IMR-90 (cell line): ENCODE measurements at regions not wholly inside any gene's neighbourhood (a gene's known extent, or its start where the extent isn't known, plus 50 kb on each side); places are given as distances from the start of the nearest gene placed in this dataset.

Experiments used
- ATAC-seq: fragments of 200-7000 bp; cut with Tn5 transposase; 2 replicates; pipeline ENCODE4 v1.9.1; 2020; ENCODE audit warnings: low read depth, mild to moderate bottlenecking, moderate library complexity
- BruUV-seq: library from RNA; stranded (reverse); fragments of 400-500 nt; replicated peaks from 2 replicates; lab custom pipeline; 2021; lab: Mats Ljungman, UMichigan
- CTCF ChIA-PET: fragments of 300-600 bp; formaldehyde crosslinking; extraction: SDS; loops from one replicate; lab custom pipeline; 2021; ENCODE audit warnings: antibody characterized with exemption; lab: Yijun Ruan, JAX
- POLR2A ChIA-PET: fragments of 300-600 bp; sonication (Branson Sonifier 250); formaldehyde crosslinking; loops from one replicate; lab custom pipeline; 2022; ENCODE audit warnings: antibody characterized with exemption; ENCODE audit not compliant: unreplicated experiment; lab: Charles Lee
- DNase-seq: peaks from one replicate; pipeline ENCODE4 v3.0.0; 2013
- H2AFZ ChIP-seq: replicated peaks from 2 replicates; pipeline ENCODE3; 2013; ENCODE audit warnings: low read length, mild to moderate bottlenecking; ENCODE audit not compliant: poor library complexity
- H2AK5ac ChIP-seq: 2 replicates; pipeline ENCODE4 v1.6.1; 2013; ENCODE audit warnings: low read depth, low read length, inconsistent platforms
- H2AK9ac ChIP-seq: replicated peaks from 2 replicates; pipeline ENCODE3; 2013; ENCODE audit warnings: mild to moderate bottlenecking, low read depth, low read length, moderate library complexity; ENCODE audit not compliant: poor library complexity
- H2BK120ac ChIP-seq: 2 replicates; pipeline ENCODE4 v1.6.1; 2013; ENCODE audit warnings: low read depth, low read length, inconsistent platforms
- H2BK15ac ChIP-seq: 3 replicates; pipeline ENCODE4 v1.6.1; 2013; ENCODE audit warnings: low read depth, low read length, inconsistent platforms
- H2BK20ac ChIP-seq: 2 replicates; pipeline ENCODE4 v1.6.1; 2013; ENCODE audit warnings: low read depth, mild to moderate bottlenecking, inconsistent platforms, low read length, moderate library complexity
- H2BK5ac ChIP-seq: 2 replicates; pipeline ENCODE4 v1.6.1; 2013; ENCODE audit warnings: mild to moderate bottlenecking, low read depth, low read length, inconsistent platforms; ENCODE audit not compliant: poor library complexity, severe bottlenecking
- H3K14ac ChIP-seq: replicated peaks from 2 replicates; pipeline ENCODE4 v1.6.1; 2013; ENCODE audit warnings: low read depth, low read length, inconsistent platforms
- H3K18ac ChIP-seq: 2 replicates; pipeline ENCODE4 v1.6.1; 2013; ENCODE audit warnings: low read depth, low read length, control low read depth
- H3K23ac ChIP-seq: 2 replicates; pipeline ENCODE4 v1.6.1; 2013; ENCODE audit warnings: low read depth, low read length, inconsistent platforms
- H3K27ac ChIP-seq: 2 replicates; pipeline ENCODE4 v1.5.1; 2013; ENCODE audit warnings: mild to moderate bottlenecking, control low read depth, low read length; ENCODE audit not compliant: insufficient read depth
- H3K27me3 ChIP-seq: 2 replicates; pipeline ENCODE4 v1.6.1; 2013; ENCODE audit warnings: low read length; ENCODE audit not compliant: control insufficient read depth, insufficient read depth
- H3K36me3 ChIP-seq: 2 replicates; pipeline ENCODE4 v1.6.1; 2013; ENCODE audit warnings: low read length, mixed read lengths; ENCODE audit not compliant: control insufficient read depth, insufficient read depth
- H3K4ac ChIP-seq: 2 replicates; pipeline ENCODE4 v1.6.1; 2013; ENCODE audit warnings: low read depth, low read length, inconsistent platforms
- H3K4me1 ChIP-seq: 2 replicates; pipeline ENCODE4 v1.6.1; 2013; ENCODE audit warnings: low read length, mixed read lengths; ENCODE audit not compliant: control insufficient read depth, insufficient read depth
- H3K4me2 ChIP-seq: 2 replicates; pipeline ENCODE4 v1.6.1; 2013; ENCODE audit warnings: low read depth, mild to moderate bottlenecking, control low read depth, low read length, moderate library complexity
- H3K4me3 ChIP-seq: 2 replicates; pipeline ENCODE4 v1.5.1; 2013; ENCODE audit warnings: low read depth, mild to moderate bottlenecking, control low read depth, low read length, moderate library complexity; ENCODE audit not compliant: insufficient read depth
- H3K56ac ChIP-seq: 2 replicates; pipeline ENCODE4 v1.6.1; 2013; ENCODE audit warnings: low read length, inconsistent platforms; ENCODE audit not compliant: insufficient read depth; ENCODE audit errors: extremely low read depth
- H3K79me1 ChIP-seq, 2 experiments: 2 replicates each; pipeline ENCODE4 v1.6.1; 2013; ENCODE audit warnings: low read length in 2 of 2, inconsistent platforms in 1 of 2, low read depth in 1 of 2
- H3K9ac ChIP-seq: 2 replicates; pipeline ENCODE4 v1.6.1; 2013; ENCODE audit warnings: low read depth, low read length, control low read depth
- H3K9me1 ChIP-seq: 2 replicates; pipeline ENCODE4 v1.6.1; 2013; ENCODE audit warnings: low read length, inconsistent platforms; ENCODE audit not compliant: insufficient read depth
- H3K9me3 ChIP-seq: 2 replicates; pipeline ENCODE4 v1.6.1; 2013; ENCODE audit warnings: low read length; ENCODE audit not compliant: control insufficient read depth, insufficient read depth
- H4K20me1 ChIP-seq: 2 replicates; pipeline ENCODE4 v1.6.1; 2013; ENCODE audit warnings: low read length, inconsistent platforms; ENCODE audit not compliant: insufficient read depth
- H4K5ac ChIP-seq: 2 replicates; pipeline ENCODE4 v1.6.1; 2013; ENCODE audit warnings: mild to moderate bottlenecking, low read depth, low read length, control low read depth
- H4K8ac ChIP-seq, 2 experiments: 2 replicates each; pipeline ENCODE4 v1.6.1; 2013; ENCODE audit warnings: low read depth in 2 of 2, low read length in 2 of 2, control low read depth in 1 of 2, inconsistent platforms in 1 of 2
- H4K91ac ChIP-seq: 2 replicates; pipeline ENCODE4 v1.6.1; 2013; ENCODE audit warnings: low read depth, low read length, inconsistent platforms; ENCODE audit not compliant: insufficient read depth
- BHLHE40 ChIP-seq: fragments of 150-350 bp; IDR thresholded peaks from 2 replicates; pipeline ENCODE4 v1.6.1; 2016; ENCODE audit warnings: mild to moderate bottlenecking, low read depth, low read length
- CEBPB ChIP-seq: IDR thresholded peaks from 2 replicates; pipeline ENCODE4 v1.6.1; 2012; ENCODE audit warnings: low read depth, low read length, improper control_type of control experiment
- CHD1 ChIP-seq: IDR thresholded peaks from 2 replicates; pipeline ENCODE4 v1.6.1; 2012; ENCODE audit warnings: low read depth, low read length, improper control_type of control experiment
- MAFK ChIP-seq: IDR thresholded peaks from 2 replicates; pipeline ENCODE4 v1.6.1; 2012; ENCODE audit warnings: low read depth, low read length, improper control_type of control experiment
- MAZ ChIP-seq: IDR thresholded peaks from 2 replicates; pipeline ENCODE4 v1.6.1; 2012; ENCODE audit warnings: low read depth, mild to moderate bottlenecking, low read length, improper control_type of control experiment, moderate library complexity, borderline replicate concordance
- MXI1 ChIP-seq: IDR thresholded peaks from 2 replicates; pipeline ENCODE4 v1.6.1; 2012; ENCODE audit warnings: low read depth, mild to moderate bottlenecking, low read length, moderate library complexity, borderline replicate concordance
- NFE2L2 ChIP-seq: fragments of 150-350 bp; IDR thresholded peaks from 2 replicates; pipeline ENCODE4 v1.6.1; 2016; ENCODE audit warnings: low read depth, mild to moderate bottlenecking, low read length
- POLR2A ChIP-seq: IDR thresholded peaks from 2 replicates; pipeline ENCODE4 v1.6.1; 2012; ENCODE audit warnings: mild to moderate bottlenecking, low read depth, low read length
- RAD21 ChIP-seq: IDR thresholded peaks from 2 replicates; pipeline ENCODE4 v1.6.1; 2012; ENCODE audit warnings: low read length, improper control_type of control experiment
- RCOR1 ChIP-seq: IDR thresholded peaks from 2 replicates; pipeline ENCODE4 v1.6.1; 2012; ENCODE audit warnings: mild to moderate bottlenecking, low read length, improper control_type of control experiment; ENCODE audit not compliant: insufficient replicate concordance
- RFX5 ChIP-seq: IDR thresholded peaks from 2 replicates; pipeline ENCODE4 v1.8.0; 2012; ENCODE audit warnings: low read depth, mild to moderate bottlenecking, low read length, moderate library complexity
- SMC3 ChIP-seq: fragments of 150-350 bp; IDR thresholded peaks from 2 replicates; pipeline ENCODE4 v1.6.1; 2016; ENCODE audit warnings: low read depth, mild to moderate bottlenecking, antibody characterized with exemption, low read length, moderate library complexity
- WGBS, 2 experiments: methylation state at CpG; one replicate each; pipeline versions ENCODE4 v1.1.5 to v1.1.7; 2013; ENCODE audit warnings: missing lambda C conversion rate in 2 of 2; ENCODE audit not compliant: insufficient read length in 1 of 2; ENCODE audit errors: extremely low coverage in 2 of 2; 5-methylcytosine and 5-hydroxymethylcytosine counted together
- dilution Hi-C: fragments of 300-500 bp; cut with HindIII; formaldehyde crosslinking; loops from one replicate; pipeline ENCODE4 v1.14.3; 2018; ENCODE audit warnings: low sequenced_read_pairs; ENCODE audit not compliant: unreplicated experiment
- in situ Hi-C: fragments of 300-500 bp; cut with MboI; formaldehyde crosslinking; loops from 3 replicates; pipeline ENCODE4 v1.14.3; 2019; ENCODE audit warnings: low sequenced_read_pairs, inconsistent platforms, mixed read lengths
- intact Hi-C: fragments of 100-400 bp; cut with micrococcal nuclease; formaldehyde crosslinking; loops from 2 replicates; pipeline ENCODE4 v1.10.0; 2022
- TF ChIP-seq, protein P1 (sequence below): conservative IDR thresholded peaks from 2 replicates; pipeline ENCODE4 v1.5.1; 2012; ENCODE audit warnings: mild to moderate bottlenecking, low read depth, low read length, improper control_type of control experiment
- TF ChIP-seq, protein P2 (sequence below): fragments of 150-350 bp; IDR thresholded peaks from 2 replicates; pipeline ENCODE4 v1.6.1; 2016; ENCODE audit warnings: low read depth, mild to moderate bottlenecking, low read length, moderate library complexity, borderline replicate concordance
- TF ChIP-seq, protein P3 (sequence below): fragments of 150-350 bp; IDR thresholded peaks from 2 replicates; pipeline ENCODE4 v1.6.1; 2017; ENCODE audit warnings: mild to moderate bottlenecking, antibody characterized with exemption, low read length, low read depth

DNA sequence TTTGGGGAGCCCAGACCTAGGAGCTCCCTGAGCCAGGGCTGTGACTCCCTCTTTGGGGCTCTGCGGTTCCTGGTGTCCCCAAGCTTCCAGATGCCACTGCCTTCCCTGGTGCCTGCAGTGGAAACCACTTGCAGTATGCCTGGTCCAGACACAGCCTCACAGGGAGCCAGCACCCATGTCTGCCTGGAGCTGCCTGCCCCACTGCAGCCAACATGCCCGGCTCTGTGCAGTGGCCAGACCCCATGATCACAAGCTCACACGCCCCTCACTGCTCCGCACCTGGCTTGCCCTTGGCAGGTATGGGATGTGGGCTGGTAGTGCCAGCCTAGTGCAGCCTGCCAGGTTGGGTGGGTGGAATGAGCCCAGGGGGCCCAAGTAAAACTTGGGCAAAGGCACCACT is 644.8 kb downstream of the HTR1B start:
- Histone ChIP-seq H3K4me1 (no peaks in the 10 kb centered on the region), H2AFZ (no peak overlapping the region), H4K20me1 (no peaks in the 10 kb centered on the region), H2BK120ac (no peak overlapping the region), H3K4me2 (no peak overlapping the region), H4K91ac (no peak overlapping the region), H4K8ac (no peak overlapping the region), H3K9me3 (peaks cover 5% of the 10 kb centered on the region; the same call in 1 of the 2 replicates), H3K36me3 (no peaks in the 10 kb centered on the region), H2BK5ac (no peak overlapping the region), H3K9ac (no peak overlapping the region), H3K9me1 (no peaks in the 10 kb centered on the region), H4K5ac (no peak overlapping the region), H2BK15ac (no peak overlapping the region), H3K27me3 (no peaks in the 10 kb centered on the region), H3K4me3 (no peak overlapping the region), H3K18ac (no peak overlapping the region), H3K4ac (no peak overlapping the region), H3K27ac (no peak overlapping the region), H2AK9ac (no peak overlapping the region), H3K56ac (no peak overlapping the region), H3K79me1 (no peaks in the 10 kb centered on the region), H2AK5ac (no peak overlapping the region), H3K14ac (no peak overlapping the region), H2BK20ac (no peak overlapping the region), H3K23ac (no peak overlapping the region)
- BruUV-seq: no TSS peak
- in situ Hi-C loops (no loop called here), intact Hi-C loops (no loop called here), dilution Hi-C loops (no loop called here)
- no peak for DNase-seq
- TF ChIP-seq MAFK (no peak), RAD21 (no peak), RFX5 (no peak), NFE2L2 (no peak), POLR2A (no peak), SMC3 (no peak), RCOR1 (no peak), CHD1 (no peak), MAZ (no peak), BHLHE40 (no peak), CEBPB (no peak), MXI1 (no peak)
- TF ChIP-seq, protein P1, sequence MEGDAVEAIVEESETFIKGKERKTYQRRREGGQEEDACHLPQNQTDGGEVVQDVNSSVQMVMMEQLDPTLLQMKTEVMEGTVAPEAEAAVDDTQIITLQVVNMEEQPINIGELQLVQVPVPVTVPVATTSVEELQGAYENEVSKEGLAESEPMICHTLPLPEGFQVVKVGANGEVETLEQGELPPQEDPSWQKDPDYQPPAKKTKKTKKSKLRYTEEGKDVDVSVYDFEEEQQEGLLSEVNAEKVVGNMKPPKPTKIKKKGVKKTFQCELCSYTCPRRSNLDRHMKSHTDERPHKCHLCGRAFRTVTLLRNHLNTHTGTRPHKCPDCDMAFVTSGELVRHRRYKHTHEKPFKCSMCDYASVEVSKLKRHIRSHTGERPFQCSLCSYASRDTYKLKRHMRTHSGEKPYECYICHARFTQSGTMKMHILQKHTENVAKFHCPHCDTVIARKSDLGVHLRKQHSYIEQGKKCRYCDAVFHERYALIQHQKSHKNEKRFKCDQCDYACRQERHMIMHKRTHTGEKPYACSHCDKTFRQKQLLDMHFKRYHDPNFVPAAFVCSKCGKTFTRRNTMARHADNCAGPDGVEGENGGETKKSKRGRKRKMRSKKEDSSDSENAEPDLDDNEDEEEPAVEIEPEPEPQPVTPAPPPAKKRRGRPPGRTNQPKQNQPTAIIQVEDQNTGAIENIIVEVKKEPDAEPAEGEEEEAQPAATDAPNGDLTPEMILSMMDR: no peak
- TF ChIP-seq, protein P2, sequence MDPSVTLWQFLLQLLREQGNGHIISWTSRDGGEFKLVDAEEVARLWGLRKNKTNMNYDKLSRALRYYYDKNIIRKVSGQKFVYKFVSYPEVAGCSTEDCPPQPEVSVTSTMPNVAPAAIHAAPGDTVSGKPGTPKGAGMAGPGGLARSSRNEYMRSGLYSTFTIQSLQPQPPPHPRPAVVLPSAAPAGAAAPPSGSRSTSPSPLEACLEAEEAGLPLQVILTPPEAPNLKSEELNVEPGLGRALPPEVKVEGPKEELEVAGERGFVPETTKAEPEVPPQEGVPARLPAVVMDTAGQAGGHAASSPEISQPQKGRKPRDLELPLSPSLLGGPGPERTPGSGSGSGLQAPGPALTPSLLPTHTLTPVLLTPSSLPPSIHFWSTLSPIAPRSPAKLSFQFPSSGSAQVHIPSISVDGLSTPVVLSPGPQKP: no peak
- TF ChIP-seq, protein P3, sequence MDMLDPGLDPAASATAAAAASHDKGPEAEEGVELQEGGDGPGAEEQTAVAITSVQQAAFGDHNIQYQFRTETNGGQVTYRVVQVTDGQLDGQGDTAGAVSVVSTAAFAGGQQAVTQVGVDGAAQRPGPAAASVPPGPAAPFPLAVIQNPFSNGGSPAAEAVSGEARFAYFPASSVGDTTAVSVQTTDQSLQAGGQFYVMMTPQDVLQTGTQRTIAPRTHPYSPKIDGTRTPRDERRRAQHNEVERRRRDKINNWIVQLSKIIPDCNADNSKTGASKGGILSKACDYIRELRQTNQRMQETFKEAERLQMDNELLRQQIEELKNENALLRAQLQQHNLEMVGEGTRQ: no peak
- ATAC-seq: no peak
- POLR2A ChIA-PET: no interaction called here
- no CpG with 5 or more reads among the region's 4 CpGs for WGBS, 2 experiments
- CTCF ChIA-PET: no interaction called here
